HCT116 (cell line): ENCODE measurements at regions not wholly inside any gene's neighbourhood (a gene's known extent, or its start where the extent isn't known, plus 50 kb on each side); places are given as distances from the start of the nearest gene placed in this dataset.

Experiments
- ATAC-seq: fragments of 200-7000 bp; cut with Tn5 transposase; 2 replicates; pipeline ENCODE4 v1.9.1; 2020; ENCODE audit warnings: mild to moderate bottlenecking, moderate library complexity
- BruUV-seq: library from RNA; stranded (reverse); fragments of 400-500 nt; replicated peaks from 2 replicates; lab custom pipeline; 2021; lab: Mats Ljungman, UMichigan
- CTCF ChIA-PET: fragments of 300-600 bp; sonication (Branson Sonifier 250); formaldehyde crosslinking; loops from one replicate; lab custom pipeline; 2021; ENCODE audit warnings: antibody characterized with exemption; lab: Charles Lee
- POLR2A ChIA-PET: fragments of 300-600, 350-600 bp; sonication (Branson Sonifier 250); formaldehyde crosslinking; loops from one replicate; lab custom pipeline; 2021; ENCODE audit warnings: antibody characterized with exemption; lab: Charles Lee
- RAD21 ChIA-PET, 2 experiments: fragments of 300-600 bp; sonication (Branson Sonifier 250); formaldehyde crosslinking; loops; one replicate each; lab custom pipeline; 2023; ENCODE audit warnings: low total read pairs in 2 of 2; ENCODE audit not compliant: uncharacterized antibody in 2 of 2, unreplicated experiment in 2 of 2, low non-redundant PET in 1 of 2; lab: Charles Lee
- DNase-seq: peaks from one replicate; pipeline ENCODE4 v3.0.0-alpha.2; 2010; ENCODE audit warnings: low read depth, low spot score
- H2AFZ ChIP-seq: fragments of 200-600 bp; shearing (Covaris generic), sonication (generic); 2 replicates; pipeline ENCODE4 v1.6.1; 2017; ENCODE audit warnings: low read depth, mixed run types, mixed read lengths, antibody characterized with exemption, low read length; ENCODE audit not compliant: poor library complexity, severe bottlenecking
- H3K27ac ChIP-seq: 2 replicates; pipeline ENCODE4 v1.5.1; 2012; ENCODE audit warnings: low read depth, low read length
- H3K27me3 ChIP-seq: fragments of 200-600 bp; sonication (generic); 2 replicates; pipeline ENCODE4 v1.6.1; 2016; ENCODE audit warnings: mixed run types, low read length, mixed read lengths; ENCODE audit not compliant: insufficient read depth
- H3K36me3 ChIP-seq, 2 experiments: fragments of 200-500 bp in 1 of 2; fragments of 200-600 bp in 1 of 2; sonication (Bioruptor generic) in 1 of 2; sonication (generic) in 1 of 2; 2 replicates each; pipeline versions ENCODE4 v1.5.1 to v1.6.1; 2014 to 2016; ENCODE audit warnings: low read length in 2 of 2, inconsistent platforms in 1 of 2, mixed read lengths in 1 of 2, mixed run types in 1 of 2; ENCODE audit not compliant: insufficient read depth in 2 of 2, control insufficient read depth in 1 of 2
- H3K4me1 ChIP-seq, 2 experiments: fragments of 200-600 bp in 1 of 2; sonication (generic) in 1 of 2; 2 replicates each; pipeline versions ENCODE4 v1.5.1 to v1.6.1; 2012 to 2017; ENCODE audit warnings: low read length in 2 of 2, inconsistent platforms in 1 of 2, mild to moderate bottlenecking in 1 of 2, mixed read lengths in 1 of 2, mixed run types in 1 of 2, moderate library complexity in 1 of 2; ENCODE audit not compliant: insufficient read depth in 2 of 2, control insufficient read depth in 1 of 2
- H3K4me2 ChIP-seq: fragments of 200-600 bp; sonication (generic); 2 replicates; pipeline ENCODE4 v1.6.1; 2017; ENCODE audit warnings: mixed run types, low read length, mixed read lengths
- H3K4me3 ChIP-seq, 2 experiments: fragments of 200-600 bp in 1 of 2; sonication (generic) in 1 of 2; replicated peaks in 1 of 2; 2 replicates each; pipeline ENCODE4 v1.5.1; 2011 to 2016; ENCODE audit warnings: low read length in 2 of 2, control low read depth in 1 of 2, low read depth in 1 of 2, mild to moderate bottlenecking in 1 of 2, mixed read lengths in 1 of 2, mixed run types in 1 of 2
- H3K79me2 ChIP-seq: fragments of 200-600 bp; sonication (generic); 2 replicates; pipeline ENCODE4 v1.6.1; 2017; ENCODE audit warnings: mild to moderate bottlenecking, mixed run types, low read length, moderate library complexity, mixed read lengths; ENCODE audit not compliant: insufficient read depth
- H3K9ac ChIP-seq: fragments of 200-600 bp; sonication (generic); 2 replicates; pipeline ENCODE4 v1.6.1; 2016; ENCODE audit warnings: low read length, mixed read lengths
- H3K9me2 ChIP-seq: fragments of 200-600 bp; sonication (generic), shearing (Covaris generic); 2 replicates; pipeline ENCODE4 v1.6.1; 2017; ENCODE audit warnings: mixed run types, mild to moderate bottlenecking, moderate library complexity; ENCODE audit not compliant: insufficient read depth
- H3K9me3 ChIP-seq, 2 experiments: fragments of 200-500 bp in 1 of 2; fragments of 200-600 bp in 1 of 2; sonication (Bioruptor generic) in 1 of 2; sonication (generic) in 1 of 2; 2 replicates each; pipeline ENCODE4 v1.6.1; 2014 to 2017; ENCODE audit warnings: low read length in 2 of 2, mixed read lengths in 2 of 2, inconsistent platforms in 1 of 2, low read depth in 1 of 2, mild to moderate bottlenecking in 1 of 2, mixed run types in 1 of 2, moderate library complexity in 1 of 2; ENCODE audit not compliant: control insufficient read depth in 1 of 2, insufficient read depth in 1 of 2
- H4K20me1 ChIP-seq: fragments of 200-600 bp; sonication (generic), shearing (Covaris generic); 2 replicates; pipeline ENCODE4 v1.6.1; 2017; ENCODE audit warnings: mixed run types, mild to moderate bottlenecking, moderate library complexity; ENCODE audit not compliant: insufficient read depth
- CBX3 ChIP-seq: IDR thresholded peaks from 2 replicates; pipeline ENCODE4 v1.6.1; 2012; ENCODE audit warnings: low read depth
- CEBPB ChIP-seq: IDR thresholded peaks from 2 replicates; pipeline ENCODE4 v1.6.1; 2012; ENCODE audit warnings: low read depth
- ELF1 ChIP-seq: IDR thresholded peaks from 2 replicates; pipeline ENCODE4 v1.6.1; 2012; ENCODE audit warnings: low read depth, borderline replicate concordance
- JUND ChIP-seq: IDR thresholded peaks from 2 replicates; pipeline ENCODE4 v1.6.1; 2012
- POLR2AphosphoS5 ChIP-seq: IDR thresholded peaks from 2 replicates; pipeline ENCODE4 v1.6.1; 2011; ENCODE audit warnings: mild to moderate bottlenecking, low read depth, low read length, moderate library complexity
- SP1 ChIP-seq: IDR thresholded peaks from 2 replicates; pipeline ENCODE4 v1.6.1; 2012; ENCODE audit warnings: low read depth
- SRF ChIP-seq: IDR thresholded peaks from 2 replicates; pipeline ENCODE4 v1.6.1; 2012; ENCODE audit warnings: low read depth
- TCF7L2 ChIP-seq: IDR thresholded peaks from 2 replicates; pipeline ENCODE4 v1.7.0; 2011; ENCODE audit warnings: borderline replicate concordance, inconsistent platforms; ENCODE audit not compliant: insufficient read depth, insufficient read length; ENCODE audit errors: extremely low read depth
- ZNF274 ChIP-seq: fragments of 200-500 bp; sonication (Bioruptor generic); IDR thresholded peaks from 2 replicates; pipeline ENCODE4 v1.6.1; 2014; ENCODE audit warnings: mild to moderate bottlenecking, low read depth, low read length, inconsistent platforms
- intact Hi-C: fragments of 100-400 bp; cut with micrococcal nuclease; formaldehyde crosslinking; loops from 2 replicates; pipeline ENCODE4 v1.10.0; 2022
- TF ChIP-seq, protein P1 (sequence below), 3 experiments: fragments of 200-600 bp in 1 of 3; sonication (generic) in 1 of 3; IDR thresholded peaks in 2 of 3; conservative IDR thresholded peaks in 1 of 3; 2 replicates each; pipeline ENCODE4 v1.5.1; 2012 to 2017; ENCODE audit warnings: low read depth in 2 of 3, low read length in 2 of 3, antibody characterized with exemption in 1 of 3, borderline replicate concordance in 1 of 3, control low read depth in 1 of 3, mild to moderate bottlenecking in 1 of 3, mixed read lengths in 1 of 3, mixed run types in 1 of 3, moderate library complexity in 1 of 3; ENCODE audit not compliant: insufficient read depth in 1 of 3
- TF ChIP-seq, protein P2 (sequence below): IDR thresholded peaks from 2 replicates; pipeline ENCODE4 v1.6.1; 2011; ENCODE audit warnings: mild to moderate bottlenecking, low read length, moderate library complexity; ENCODE audit not compliant: insufficient replicate concordance; ENCODE audit errors: extremely low read depth
- TF ChIP-seq, protein P3 (sequence below): IDR thresholded peaks from 2 replicates; pipeline ENCODE4 v1.6.1; 2012; ENCODE audit warnings: low read depth
- TF ChIP-seq, protein P4 (sequence below): IDR thresholded peaks from 2 replicates; pipeline ENCODE4 v1.6.1; 2012

DNA sequence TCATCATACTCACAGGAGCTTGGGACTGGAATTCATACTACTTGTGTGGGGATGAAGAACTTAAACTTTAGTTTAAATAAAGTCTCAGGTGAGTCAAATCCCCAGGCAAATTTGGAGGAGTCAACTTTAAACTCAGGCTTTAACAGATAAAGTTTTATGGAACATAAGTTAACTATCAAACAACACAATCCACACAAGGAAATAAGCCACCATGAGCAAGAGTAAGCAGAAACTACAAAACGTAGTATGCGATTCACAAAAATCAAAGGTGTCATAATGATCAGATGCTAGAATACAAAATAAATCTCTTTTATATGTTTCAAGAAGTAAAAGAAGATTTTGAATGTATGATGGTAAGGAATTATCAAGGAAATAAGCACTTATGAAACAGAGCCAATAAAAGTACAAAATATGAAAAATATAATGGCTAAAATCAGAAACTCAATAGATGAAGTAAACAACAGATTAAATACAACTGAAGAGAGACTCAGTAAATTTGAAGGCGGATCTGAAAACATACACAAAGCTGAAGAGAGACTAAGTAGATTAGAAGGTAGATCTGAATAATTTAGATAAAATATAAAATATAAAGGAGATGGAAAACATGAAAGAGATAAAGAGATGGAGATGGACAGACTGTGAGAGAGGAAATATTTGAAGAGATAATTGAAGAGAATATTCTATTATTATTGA lies 97.5 kb upstream of the TWIST2 start:
- H3K4me3 ChIP-seq: no peak overlapping the region
- ChIA-PET POLR2A (no interaction called here), CTCF (no interaction called here), RAD21 (no interaction called here)
- BruUV-seq: no TSS peak
- no peaks in the 10 kb centered on the region for H3K79me2 ChIP-seq
- no peak overlapping the region for H3K27ac ChIP-seq
- H3K27me3 ChIP-seq: no peaks in the 10 kb centered on the region
- H3K4me1 ChIP-seq: no peaks in the 10 kb centered on the region; a peak in 1 of 4 replicates
- no peaks in the 10 kb centered on the region; a peak in 1 of 4 replicates for H3K9me3 ChIP-seq
- no peaks in the 10 kb centered on the region for H4K20me1 ChIP-seq
- intact Hi-C loops: no loop called here
- no peak overlapping the region for H3K4me2 ChIP-seq
- DNase-seq: no peak
- H2AFZ ChIP-seq: no peak overlapping the region
- TF ChIP-seq POLR2AphosphoS5 (no peak), JUND (no peak), CEBPB (no peak), CBX3 (no peak), ELF1 (no peak), SRF (no peak), SP1 (no peak), ZNF274 (no peak), TCF7L2 (no peak)
- TF ChIP-seq, protein P1, sequence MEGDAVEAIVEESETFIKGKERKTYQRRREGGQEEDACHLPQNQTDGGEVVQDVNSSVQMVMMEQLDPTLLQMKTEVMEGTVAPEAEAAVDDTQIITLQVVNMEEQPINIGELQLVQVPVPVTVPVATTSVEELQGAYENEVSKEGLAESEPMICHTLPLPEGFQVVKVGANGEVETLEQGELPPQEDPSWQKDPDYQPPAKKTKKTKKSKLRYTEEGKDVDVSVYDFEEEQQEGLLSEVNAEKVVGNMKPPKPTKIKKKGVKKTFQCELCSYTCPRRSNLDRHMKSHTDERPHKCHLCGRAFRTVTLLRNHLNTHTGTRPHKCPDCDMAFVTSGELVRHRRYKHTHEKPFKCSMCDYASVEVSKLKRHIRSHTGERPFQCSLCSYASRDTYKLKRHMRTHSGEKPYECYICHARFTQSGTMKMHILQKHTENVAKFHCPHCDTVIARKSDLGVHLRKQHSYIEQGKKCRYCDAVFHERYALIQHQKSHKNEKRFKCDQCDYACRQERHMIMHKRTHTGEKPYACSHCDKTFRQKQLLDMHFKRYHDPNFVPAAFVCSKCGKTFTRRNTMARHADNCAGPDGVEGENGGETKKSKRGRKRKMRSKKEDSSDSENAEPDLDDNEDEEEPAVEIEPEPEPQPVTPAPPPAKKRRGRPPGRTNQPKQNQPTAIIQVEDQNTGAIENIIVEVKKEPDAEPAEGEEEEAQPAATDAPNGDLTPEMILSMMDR (IDR thresholded peaks at IDR 0.05 in 2 of 3, conservative IDR thresholded peaks at IDR 0.05 in 1 of 3; ENCODE audit: borderline replicate concordance in 1 of 3, insufficient read depth in 1 of 3, low read depth in 2 of 3, low read length in 2 of 3): no peak
- TF ChIP-seq, protein P2, sequence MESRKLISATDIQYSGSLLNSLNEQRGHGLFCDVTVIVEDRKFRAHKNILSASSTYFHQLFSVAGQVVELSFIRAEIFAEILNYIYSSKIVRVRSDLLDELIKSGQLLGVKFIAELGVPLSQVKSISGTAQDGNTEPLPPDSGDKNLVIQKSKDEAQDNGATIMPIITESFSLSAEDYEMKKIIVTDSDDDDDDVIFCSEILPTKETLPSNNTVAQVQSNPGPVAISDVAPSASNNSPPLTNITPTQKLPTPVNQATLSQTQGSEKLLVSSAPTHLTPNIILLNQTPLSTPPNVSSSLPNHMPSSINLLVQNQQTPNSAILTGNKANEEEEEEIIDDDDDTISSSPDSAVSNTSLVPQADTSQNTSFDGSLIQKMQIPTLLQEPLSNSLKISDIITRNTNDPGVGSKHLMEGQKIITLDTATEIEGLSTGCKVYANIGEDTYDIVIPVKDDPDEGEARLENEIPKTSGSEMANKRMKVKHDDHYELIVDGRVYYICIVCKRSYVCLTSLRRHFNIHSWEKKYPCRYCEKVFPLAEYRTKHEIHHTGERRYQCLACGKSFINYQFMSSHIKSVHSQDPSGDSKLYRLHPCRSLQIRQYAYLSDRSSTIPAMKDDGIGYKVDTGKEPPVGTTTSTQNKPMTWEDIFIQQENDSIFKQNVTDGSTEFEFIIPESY: no peak
- TF ChIP-seq, protein P3, sequence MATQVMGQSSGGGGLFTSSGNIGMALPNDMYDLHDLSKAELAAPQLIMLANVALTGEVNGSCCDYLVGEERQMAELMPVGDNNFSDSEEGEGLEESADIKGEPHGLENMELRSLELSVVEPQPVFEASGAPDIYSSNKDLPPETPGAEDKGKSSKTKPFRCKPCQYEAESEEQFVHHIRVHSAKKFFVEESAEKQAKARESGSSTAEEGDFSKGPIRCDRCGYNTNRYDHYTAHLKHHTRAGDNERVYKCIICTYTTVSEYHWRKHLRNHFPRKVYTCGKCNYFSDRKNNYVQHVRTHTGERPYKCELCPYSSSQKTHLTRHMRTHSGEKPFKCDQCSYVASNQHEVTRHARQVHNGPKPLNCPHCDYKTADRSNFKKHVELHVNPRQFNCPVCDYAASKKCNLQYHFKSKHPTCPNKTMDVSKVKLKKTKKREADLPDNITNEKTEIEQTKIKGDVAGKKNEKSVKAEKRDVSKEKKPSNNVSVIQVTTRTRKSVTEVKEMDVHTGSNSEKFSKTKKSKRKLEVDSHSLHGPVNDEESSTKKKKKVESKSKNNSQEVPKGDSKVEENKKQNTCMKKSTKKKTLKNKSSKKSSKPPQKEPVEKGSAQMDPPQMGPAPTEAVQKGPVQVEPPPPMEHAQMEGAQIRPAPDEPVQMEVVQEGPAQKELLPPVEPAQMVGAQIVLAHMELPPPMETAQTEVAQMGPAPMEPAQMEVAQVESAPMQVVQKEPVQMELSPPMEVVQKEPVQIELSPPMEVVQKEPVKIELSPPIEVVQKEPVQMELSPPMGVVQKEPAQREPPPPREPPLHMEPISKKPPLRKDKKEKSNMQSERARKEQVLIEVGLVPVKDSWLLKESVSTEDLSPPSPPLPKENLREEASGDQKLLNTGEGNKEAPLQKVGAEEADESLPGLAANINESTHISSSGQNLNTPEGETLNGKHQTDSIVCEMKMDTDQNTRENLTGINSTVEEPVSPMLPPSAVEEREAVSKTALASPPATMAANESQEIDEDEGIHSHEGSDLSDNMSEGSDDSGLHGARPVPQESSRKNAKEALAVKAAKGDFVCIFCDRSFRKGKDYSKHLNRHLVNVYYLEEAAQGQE: no peak
- TF ChIP-seq, protein P4, sequence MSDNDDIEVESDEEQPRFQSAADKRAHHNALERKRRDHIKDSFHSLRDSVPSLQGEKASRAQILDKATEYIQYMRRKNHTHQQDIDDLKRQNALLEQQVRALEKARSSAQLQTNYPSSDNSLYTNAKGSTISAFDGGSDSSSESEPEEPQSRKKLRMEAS: no peak
- H3K9ac ChIP-seq: no peak overlapping the region
- no peak for ATAC-seq
- H3K36me3 ChIP-seq: no peaks in the 10 kb centered on the region
- no peaks in the 10 kb centered on the region for H3K9me2 ChIP-seq
